ENCODE measurements at regions not wholly inside any gene's neighbourhood (a gene's known extent, or its start where the extent isn't known, plus 50 kb on each side); places are given as distances from the start of the nearest gene placed in this dataset.

DNA sequence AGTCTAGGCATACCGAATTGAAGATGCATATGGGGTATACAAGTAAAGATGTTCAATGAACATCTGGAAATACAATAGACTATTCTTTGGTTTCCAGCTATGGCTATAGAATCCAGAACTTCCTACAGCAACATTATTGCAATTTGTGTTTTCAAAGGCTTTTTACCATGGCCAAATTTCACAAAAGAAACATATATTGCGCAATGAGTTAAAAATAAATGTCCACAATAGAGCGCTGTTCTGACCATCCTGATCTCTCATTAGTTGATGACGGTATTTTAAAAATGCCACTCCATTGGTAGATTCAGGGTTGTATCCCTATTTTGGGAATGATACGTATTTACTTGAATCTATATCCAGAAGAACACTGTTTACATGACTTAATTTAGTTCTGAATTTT is 139.2 kb downstream of the LINC00632 start:
- TF ChIP-seq, protein P1, sequence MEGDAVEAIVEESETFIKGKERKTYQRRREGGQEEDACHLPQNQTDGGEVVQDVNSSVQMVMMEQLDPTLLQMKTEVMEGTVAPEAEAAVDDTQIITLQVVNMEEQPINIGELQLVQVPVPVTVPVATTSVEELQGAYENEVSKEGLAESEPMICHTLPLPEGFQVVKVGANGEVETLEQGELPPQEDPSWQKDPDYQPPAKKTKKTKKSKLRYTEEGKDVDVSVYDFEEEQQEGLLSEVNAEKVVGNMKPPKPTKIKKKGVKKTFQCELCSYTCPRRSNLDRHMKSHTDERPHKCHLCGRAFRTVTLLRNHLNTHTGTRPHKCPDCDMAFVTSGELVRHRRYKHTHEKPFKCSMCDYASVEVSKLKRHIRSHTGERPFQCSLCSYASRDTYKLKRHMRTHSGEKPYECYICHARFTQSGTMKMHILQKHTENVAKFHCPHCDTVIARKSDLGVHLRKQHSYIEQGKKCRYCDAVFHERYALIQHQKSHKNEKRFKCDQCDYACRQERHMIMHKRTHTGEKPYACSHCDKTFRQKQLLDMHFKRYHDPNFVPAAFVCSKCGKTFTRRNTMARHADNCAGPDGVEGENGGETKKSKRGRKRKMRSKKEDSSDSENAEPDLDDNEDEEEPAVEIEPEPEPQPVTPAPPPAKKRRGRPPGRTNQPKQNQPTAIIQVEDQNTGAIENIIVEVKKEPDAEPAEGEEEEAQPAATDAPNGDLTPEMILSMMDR (IDR thresholded peaks at IDR 0.05; ENCODE audit: low read depth, low read length), result no peak
- no peak for DNase-seq (ENCODE audit: extremely low read depth, low read depth)

GRCh38 chrX:140860718-140861117 is 141.7 kb upstream of the SPANXB1 start:
- TF ChIP-seq, protein P1 (IDR thresholded peaks at IDR 0.05; ENCODE audit: low read depth, low read length), result no peak
- no peak for DNase-seq (ENCODE audit: extremely low read depth, low read depth)

DNA sequence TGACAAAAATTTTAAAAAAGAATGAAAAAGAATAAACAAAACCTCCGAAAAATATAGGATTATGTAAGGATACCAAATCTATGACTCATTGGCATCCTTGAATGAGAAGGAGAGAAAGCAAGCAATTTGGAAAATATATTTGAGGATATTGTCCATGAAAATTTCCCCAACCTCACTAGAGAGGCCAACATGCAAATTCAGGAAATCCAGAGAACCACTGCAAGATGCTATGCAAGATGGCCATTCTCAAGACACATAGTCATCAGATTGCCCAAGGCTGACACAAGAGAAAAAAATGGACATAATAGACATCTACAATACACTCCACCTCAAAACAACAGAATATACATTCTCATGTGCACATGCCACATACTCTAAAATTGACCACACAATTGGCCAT is 135.9 kb upstream of the SPANXB1 start:
- no peak for DNase-seq (ENCODE audit: extremely low read depth, low read depth)
- TF ChIP-seq, protein P1 (IDR thresholded peaks at IDR 0.05; ENCODE audit: low read depth, low read length), result no peak

DNA sequence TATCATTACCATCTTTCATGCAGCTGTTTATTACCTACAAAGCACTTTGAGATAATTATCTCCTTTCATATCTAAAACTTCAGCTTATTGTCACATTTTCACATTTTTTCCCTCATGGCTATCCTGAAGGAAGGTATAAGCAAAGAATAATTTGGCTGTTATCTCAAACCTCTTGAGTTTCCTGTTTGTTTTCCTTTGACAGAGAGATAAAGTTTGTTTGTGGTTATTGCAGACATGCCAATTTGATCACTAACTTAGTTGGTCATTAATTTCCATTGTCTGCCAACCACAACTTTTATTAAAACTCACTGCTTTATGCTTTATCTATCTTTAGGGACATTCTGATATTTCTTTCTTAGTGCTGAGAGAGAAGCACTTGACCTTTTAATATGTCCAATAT is 89.8 kb upstream of the SPANXB1 start:
- TF ChIP-seq, protein P1 (IDR thresholded peaks at IDR 0.05; ENCODE audit: low read depth, low read length), result no peak
- DNase-seq (ENCODE audit: extremely low read depth, low read depth), result no peak

- no peak for DNase-seq (ENCODE audit: extremely low read depth, low read depth)
- TF ChIP-seq, protein P1 (IDR thresholded peaks at IDR 0.05; ENCODE audit: low read depth, low read length), result no peak
These were observed 88.4 kb upstream of the SPANXB1 start for GRCh38 chrX:140913802-140914501.

DNA sequence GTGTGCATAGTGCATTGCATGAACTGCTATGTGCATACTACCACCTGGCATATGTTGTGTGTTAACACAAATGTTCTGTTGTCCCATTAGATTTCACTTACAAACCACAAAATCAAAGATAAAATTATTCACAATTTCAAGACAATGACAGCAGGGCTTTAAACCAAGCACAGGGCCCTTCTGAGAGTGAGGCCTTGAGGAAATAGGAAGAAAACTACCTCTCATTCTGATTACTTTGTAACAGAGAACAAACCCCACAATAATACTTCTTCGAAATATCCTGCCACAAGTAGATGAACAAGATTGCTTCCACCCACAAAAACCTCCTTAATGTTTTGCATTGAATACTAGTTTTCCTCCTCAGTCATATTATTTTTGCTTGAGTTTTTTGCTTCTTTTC is 85.5 kb upstream of the SPANXB1 start:
- DNase-seq (ENCODE audit: extremely low read depth, low read depth), result no peak
- TF ChIP-seq, protein P1 (IDR thresholded peaks at IDR 0.05; ENCODE audit: low read depth, low read length), result no peak

DNA sequence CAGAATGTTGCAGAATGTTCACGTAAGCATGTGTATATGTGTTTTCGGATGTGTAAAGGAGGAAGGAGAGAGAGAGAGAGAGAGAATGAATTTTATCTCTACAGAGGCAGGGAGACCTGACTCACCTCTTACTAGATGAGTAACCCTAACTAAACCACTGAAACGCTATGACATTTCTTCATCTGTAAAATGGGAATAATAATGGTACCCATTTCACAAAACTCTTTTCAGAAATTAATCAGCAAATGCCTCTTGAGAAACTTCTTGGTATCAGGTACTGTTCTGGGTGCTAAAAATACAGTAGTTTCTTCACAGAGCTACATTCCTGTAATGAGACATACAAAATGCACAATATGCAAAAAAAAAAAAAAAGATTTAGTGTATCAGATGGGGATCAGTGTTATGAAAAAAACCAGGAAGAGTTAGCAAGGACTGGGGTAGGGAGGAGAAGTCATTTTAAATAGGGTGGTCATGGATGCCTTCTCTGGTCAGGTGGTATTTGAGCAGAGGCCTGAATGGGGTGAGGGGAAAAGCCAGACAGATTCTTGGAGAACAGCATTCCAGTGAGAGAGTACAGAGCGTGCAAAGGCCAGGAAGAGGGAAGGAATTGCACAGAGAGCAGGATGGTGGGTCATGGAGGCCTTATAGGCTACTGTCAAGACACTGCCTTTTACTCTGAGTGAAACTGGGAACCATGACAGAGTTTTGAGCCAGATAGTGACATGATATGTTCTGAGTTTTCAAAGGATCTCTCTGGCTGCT is 84.9 kb upstream of the SPANXB1 start:
- no peak for DNase-seq (ENCODE audit: extremely low read depth, low read depth)
- TF ChIP-seq, protein P1 (IDR thresholded peaks at IDR 0.05; ENCODE audit: low read depth, low read length), result no peak
